Liver (tissue), 8 donors: ENCODE measurements at regions not wholly inside any gene's neighbourhood (a gene's known extent, or its start where the extent isn't known, plus 50 kb on each side); places are given as distances from the start of the nearest gene placed in this dataset.

Experiments
- DNase-seq: peaks from one replicate; pipeline ENCODE4 v3.0.0-alpha.2; 2017; ENCODE audit warnings: low spot score
- H3K27ac ChIP-seq, 2 donors: one replicate each; pipeline ENCODE4 v1.7.0; 2013; ENCODE audit warnings: inconsistent platforms in 2 of 2, low read length in 2 of 2, control low read depth in 1 of 2, low read depth in 1 of 2, mild to moderate bottlenecking in 1 of 2
- H3K27me3 ChIP-seq, 4 donors: one replicate each; pipeline versions ENCODE4 v1.6.1 to v1.7.0; 2013; ENCODE audit warnings: low read length in 3 of 4, inconsistent platforms in 1 of 4, mild to moderate bottlenecking in 1 of 4, moderate library complexity in 1 of 4; ENCODE audit not compliant: control insufficient read depth in 4 of 4, insufficient read depth in 4 of 4
- H3K36me3 ChIP-seq, 4 donors: one replicate each; pipeline versions ENCODE4 v1.6.1 to v1.7.0; 2013; ENCODE audit warnings: low read length in 3 of 4, mild to moderate bottlenecking in 3 of 4, low read depth in 1 of 4, moderate library complexity in 1 of 4; ENCODE audit not compliant: control insufficient read depth in 4 of 4, insufficient read depth in 3 of 4
- H3K4me1 ChIP-seq, 4 donors: one replicate each; pipeline versions ENCODE4 v1.6.1 to v1.7.0; 2013; ENCODE audit warnings: low read length in 3 of 4, mild to moderate bottlenecking in 3 of 4, moderate library complexity in 1 of 4; ENCODE audit not compliant: control insufficient read depth in 4 of 4, insufficient read depth in 4 of 4
- H3K4me3 ChIP-seq, 3 donors: one replicate each; pipeline versions ENCODE4 v1.6.1 to v1.7.0; 2013; ENCODE audit warnings: low read length in 3 of 3, control low read depth in 1 of 3, low read depth in 1 of 3, mild to moderate bottlenecking in 1 of 3
- H3K9ac ChIP-seq, 2 donors: one replicate each; pipeline ENCODE4 v1.7.0; 2013; ENCODE audit warnings: low read length in 2 of 2, mild to moderate bottlenecking in 2 of 2, moderate library complexity in 2 of 2, control low read depth in 1 of 2, low read depth in 1 of 2
- H3K9me3 ChIP-seq, 4 donors: one replicate each; pipeline versions ENCODE4 v1.6.1 to v1.7.0; 2013; ENCODE audit warnings: low read length in 3 of 4; ENCODE audit not compliant: control insufficient read depth in 4 of 4
- ATF3 ChIP-seq: IDR thresholded peaks from 2 replicates; pipeline ENCODE4 v1.6.1; 2016; ENCODE audit warnings: antibody characterized with exemption
- EGR1 ChIP-seq, 2 donors: IDR thresholded peaks; 2 replicates each; pipeline ENCODE4 v1.6.1; 2016 to 2018; ENCODE audit warnings: antibody characterized with exemption in 2 of 2, low read depth in 2 of 2
- FOXA1 ChIP-seq: IDR thresholded peaks from 2 replicates; pipeline ENCODE4 v1.6.1; 2016; ENCODE audit warnings: antibody characterized with exemption
- FOXA2 ChIP-seq: IDR thresholded peaks from 2 replicates; pipeline ENCODE4 v1.6.1; 2016; ENCODE audit warnings: antibody characterized with exemption
- GABPA ChIP-seq, 2 donors: IDR thresholded peaks in 1 of 2; conservative IDR thresholded peaks in 1 of 2; 2 replicates each; pipeline ENCODE4 v1.6.1; 2016; ENCODE audit warnings: antibody characterized with exemption in 2 of 2, mild to moderate bottlenecking in 1 of 2, moderate library complexity in 1 of 2
- HNF4A ChIP-seq, 2 donors: conservative IDR thresholded peaks; 2 replicates each; pipeline ENCODE4 v1.6.1; 2016; ENCODE audit warnings: antibody characterized with exemption in 2 of 2, mild to moderate bottlenecking in 2 of 2
- HNF4G ChIP-seq: IDR thresholded peaks from 2 replicates; pipeline ENCODE4 v1.6.1; 2016; ENCODE audit warnings: antibody characterized with exemption
- JUND ChIP-seq, 2 donors: IDR thresholded peaks; 2 replicates each; pipeline ENCODE4 v1.6.1; 2016; ENCODE audit warnings: antibody characterized with exemption in 2 of 2
- NR2F2 ChIP-seq: IDR thresholded peaks from 2 replicates; pipeline ENCODE4 v1.6.1; 2016; ENCODE audit warnings: antibody characterized with exemption
- RAD21 ChIP-seq, 2 donors: IDR thresholded peaks; 2 replicates each; pipeline ENCODE4 v1.6.1; 2016; ENCODE audit warnings: antibody characterized with exemption in 2 of 2, mild to moderate bottlenecking in 2 of 2
- REST ChIP-seq: IDR thresholded peaks from 2 replicates; pipeline ENCODE4 v1.6.1; 2016; ENCODE audit warnings: antibody characterized with exemption, mild to moderate bottlenecking
- RXRA ChIP-seq, 2 donors: IDR thresholded peaks; 2 replicates each; pipeline ENCODE4 v1.6.1; 2017 to 2018; ENCODE audit warnings: antibody characterized with exemption in 2 of 2, mild to moderate bottlenecking in 1 of 2
- SP1 ChIP-seq: IDR thresholded peaks from 2 replicates; pipeline ENCODE4 v1.6.1; 2018; ENCODE audit warnings: antibody characterized with exemption, mild to moderate bottlenecking
- TAF1 ChIP-seq: conservative IDR thresholded peaks from 2 replicates; pipeline ENCODE4 v1.6.1; 2016; ENCODE audit warnings: antibody characterized with exemption, mild to moderate bottlenecking
- YY1 ChIP-seq: IDR thresholded peaks from 2 replicates; pipeline ENCODE4 v1.6.1; 2016; ENCODE audit warnings: antibody characterized with exemption, mild to moderate bottlenecking
- WGBS: extraction: QIAGEN DNeasy Blood & Tissue Kit; methylation state at CpG from one replicate; pipeline ENCODE4 v1.1.7; 2013; 5-methylcytosine and 5-hydroxymethylcytosine counted together
- TF ChIP-seq, protein P1 (sequence below): fragments of 150-350 bp; IDR thresholded peaks from 2 replicates; pipeline ENCODE4 v1.5.1; 2017; ENCODE audit warnings: improper control_type of control experiment, low read depth, low read length; ENCODE audit not compliant: missing input control
- TF ChIP-seq, protein P2 (sequence below): IDR thresholded peaks from 2 replicates; pipeline ENCODE4 v1.6.1; 2016; ENCODE audit warnings: antibody characterized with exemption
- donor health status: healthy.
- donor health status: healthy.
- donor health status: healthy.
- donor health status: healthy.
- donor health status: healthy.

GRCh38 chr2:20138696-20139095 lies 86.2 kb downstream of the SDC1 start:
- H3K9ac ChIP-seq = no peak overlapping the region
- no peak overlapping the region for H3K4me3 ChIP-seq
- no peaks in the 10 kb centered on the region for H3K27me3 ChIP-seq
- no peak overlapping the region for H3K27ac ChIP-seq
- no peak for DNase-seq
- 51% methylated on average over 6 of the region's 6 CpGs for WGBS
- H3K9me3 ChIP-seq = no peaks in the 10 kb centered on the region
- TF ChIP-seq REST (no peak), GABPA (IDR thresholded peaks at IDR 0.05 in 1 of 2, conservative IDR thresholded peaks at IDR 0.05 in 1 of 2) (no peak), EGR1 (IDR thresholded peaks at IDR 0.05; ENCODE audit: low read depth in 2 of 2) (no peak), JUND (IDR thresholded peaks at IDR 0.05) (no peak), SP1 (no peak), HNF4A (conservative IDR thresholded peaks at IDR 0.05) (no peak), NR2F2 (no peak), YY1 (no peak), ATF3 (no peak)
- TF ChIP-seq, protein P1, sequence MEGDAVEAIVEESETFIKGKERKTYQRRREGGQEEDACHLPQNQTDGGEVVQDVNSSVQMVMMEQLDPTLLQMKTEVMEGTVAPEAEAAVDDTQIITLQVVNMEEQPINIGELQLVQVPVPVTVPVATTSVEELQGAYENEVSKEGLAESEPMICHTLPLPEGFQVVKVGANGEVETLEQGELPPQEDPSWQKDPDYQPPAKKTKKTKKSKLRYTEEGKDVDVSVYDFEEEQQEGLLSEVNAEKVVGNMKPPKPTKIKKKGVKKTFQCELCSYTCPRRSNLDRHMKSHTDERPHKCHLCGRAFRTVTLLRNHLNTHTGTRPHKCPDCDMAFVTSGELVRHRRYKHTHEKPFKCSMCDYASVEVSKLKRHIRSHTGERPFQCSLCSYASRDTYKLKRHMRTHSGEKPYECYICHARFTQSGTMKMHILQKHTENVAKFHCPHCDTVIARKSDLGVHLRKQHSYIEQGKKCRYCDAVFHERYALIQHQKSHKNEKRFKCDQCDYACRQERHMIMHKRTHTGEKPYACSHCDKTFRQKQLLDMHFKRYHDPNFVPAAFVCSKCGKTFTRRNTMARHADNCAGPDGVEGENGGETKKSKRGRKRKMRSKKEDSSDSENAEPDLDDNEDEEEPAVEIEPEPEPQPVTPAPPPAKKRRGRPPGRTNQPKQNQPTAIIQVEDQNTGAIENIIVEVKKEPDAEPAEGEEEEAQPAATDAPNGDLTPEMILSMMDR = no peak
- no peaks in the 10 kb centered on the region for H3K36me3 ChIP-seq
- H3K4me1 ChIP-seq = peaks cover 0 to 16% (median 12%) of the 10 kb centered on the region in 4 donors

GRCh38 chr2:20137884-20138283 lies 86.5 kb upstream of the LAPTM4A start:
- Histone ChIP-seq H3K4me1 (peaks cover 0 to 16% (median 12%) of the 10 kb centered on the region in 4 donors), H3K36me3 (no peaks in the 10 kb centered on the region), H3K27ac (no peak overlapping the region), H3K9me3 (no peaks in the 10 kb centered on the region), H3K9ac (no peak overlapping the region), H3K27me3 (no peaks in the 10 kb centered on the region), H3K4me3 (no peak overlapping the region)
- DNase-seq = no peak
- 95% methylated on average over 8 of the region's 8 CpGs for WGBS
- TF ChIP-seq REST = no peak
- no peak for TF ChIP-seq EGR1 (IDR thresholded peaks at IDR 0.05; ENCODE audit: low read depth in 2 of 2)
- TF ChIP-seq, protein P2, sequence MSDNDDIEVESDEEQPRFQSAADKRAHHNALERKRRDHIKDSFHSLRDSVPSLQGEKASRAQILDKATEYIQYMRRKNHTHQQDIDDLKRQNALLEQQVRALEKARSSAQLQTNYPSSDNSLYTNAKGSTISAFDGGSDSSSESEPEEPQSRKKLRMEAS = no peak
- TF ChIP-seq, protein P1 = no peak
- no peak for TF ChIP-seq ATF3
- no peak for TF ChIP-seq JUND (IDR thresholded peaks at IDR 0.05)
- no peak for TF ChIP-seq YY1
- no peak for TF ChIP-seq HNF4G
- no peak for TF ChIP-seq RXRA (IDR thresholded peaks at IDR 0.05)
- TF ChIP-seq FOXA1 = no peak
- no peak for TF ChIP-seq GABPA (IDR thresholded peaks at IDR 0.05 in 1 of 2, conservative IDR thresholded peaks at IDR 0.05 in 1 of 2)
- TF ChIP-seq TAF1 = no peak
- TF ChIP-seq HNF4A (conservative IDR thresholded peaks at IDR 0.05) = no peak
- no peak for TF ChIP-seq RAD21 (IDR thresholded peaks at IDR 0.05)
- TF ChIP-seq FOXA2 = no peak
